ENCODE measurements at regions not wholly inside any gene's neighbourhood (a gene's known extent, or its start where the extent isn't known, plus 50 kb on each side); places are given as distances from the start of the nearest gene placed in this dataset.
"Not testable (repeated sequence)": the region's sequence is repeated elsewhere in the genome, so short reads cannot be mapped to it uniquely, and the experiment has no call there.

DNA sequence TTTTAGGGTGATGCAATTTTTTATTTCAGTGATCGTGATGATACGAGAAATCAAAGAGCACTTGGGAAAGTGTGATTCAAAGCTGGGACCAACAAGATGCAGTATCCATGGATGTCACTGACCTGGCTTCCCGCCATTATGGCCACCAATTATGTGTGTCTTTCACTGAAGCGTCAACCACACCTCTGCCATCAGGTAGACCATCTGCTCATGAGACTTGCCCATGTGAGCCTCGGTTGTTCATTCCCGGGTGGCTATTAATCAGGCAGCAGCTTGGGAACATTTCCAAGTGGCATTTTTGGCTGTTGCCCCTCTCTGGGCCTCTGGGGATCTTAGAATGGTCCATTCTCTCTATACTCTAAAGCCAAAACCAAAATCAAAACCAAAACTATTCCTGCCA lies 436.0 kb upstream of the ADAMTSL1 start:
- DNase-seq = no peak

- no peak for DNase-seq
These were observed 433.6 kb upstream of the ADAMTSL1 start for GRCh38 chr9:18040327-18040726.

DNA sequence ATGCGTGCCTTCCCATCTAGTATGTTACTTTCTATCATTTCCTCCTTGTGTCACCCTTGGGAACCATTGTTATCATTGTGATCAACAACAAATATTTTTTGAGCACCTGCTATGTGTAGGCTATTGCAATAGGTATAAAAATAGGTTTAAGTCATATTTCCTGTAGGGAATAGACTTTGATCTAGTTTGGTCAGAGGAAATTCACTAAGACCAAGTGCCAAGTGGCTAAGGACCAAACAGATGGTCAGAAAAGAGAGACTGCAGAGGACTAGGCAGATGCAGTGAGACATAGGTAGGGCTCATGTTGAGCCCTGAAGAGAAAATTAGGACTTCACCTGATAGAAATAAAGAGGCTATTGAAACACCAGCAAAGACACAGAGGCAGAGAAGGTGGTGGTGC lies 430.0 kb upstream of the ADAMTSL1 start:
- DNase-seq = no peak

DNA sequence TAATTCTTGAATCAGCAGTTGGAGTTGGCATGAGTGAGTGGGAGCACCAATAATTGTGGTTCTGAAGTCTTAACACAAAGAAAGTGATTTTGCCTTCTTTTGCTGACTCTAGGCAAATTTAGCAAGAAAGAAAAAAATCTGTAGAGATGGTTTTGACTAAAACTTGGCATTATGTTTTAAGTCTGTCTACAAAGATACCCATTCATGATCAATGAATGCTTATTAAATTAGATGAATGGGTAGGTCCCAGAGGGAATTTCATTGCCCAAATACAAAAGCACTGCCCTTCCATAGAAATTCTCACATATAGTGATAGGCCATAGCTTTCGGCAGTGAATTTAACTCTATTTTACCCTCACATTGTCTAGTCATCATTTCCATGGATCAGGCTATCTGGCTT lies 428.6 kb upstream of the ADAMTSL1 start:
- DNase-seq = no peak

- no peak for DNase-seq
These were observed 427.9 kb upstream of the ADAMTSL1 start for GRCh38 chr9:18046068-18046467.

DNA sequence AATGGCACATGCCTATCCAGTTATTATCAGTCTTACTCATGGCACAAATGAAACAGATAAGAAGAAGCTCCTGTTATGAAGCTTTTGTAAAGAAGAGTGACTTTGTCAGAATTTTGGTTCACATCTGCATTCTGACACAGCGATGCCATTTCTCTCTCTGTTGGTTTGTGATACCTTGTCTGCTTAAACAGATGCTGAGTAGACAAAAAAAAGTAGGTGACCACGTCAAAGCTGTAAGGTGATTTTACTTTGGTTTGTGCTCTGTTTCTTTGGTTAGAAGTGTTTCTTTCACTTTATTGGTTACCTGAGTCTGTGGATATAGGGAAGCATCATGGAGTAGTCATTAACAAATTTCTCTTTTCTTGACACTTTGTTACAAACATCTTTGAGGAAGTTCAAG lies 422.3 kb upstream of the ADAMTSL1 start:
- no peak for DNase-seq

- DNase-seq = no peak
These were observed 421.9 kb upstream of the ADAMTSL1 start for GRCh38 chr9:18052060-18052459.

DNA sequence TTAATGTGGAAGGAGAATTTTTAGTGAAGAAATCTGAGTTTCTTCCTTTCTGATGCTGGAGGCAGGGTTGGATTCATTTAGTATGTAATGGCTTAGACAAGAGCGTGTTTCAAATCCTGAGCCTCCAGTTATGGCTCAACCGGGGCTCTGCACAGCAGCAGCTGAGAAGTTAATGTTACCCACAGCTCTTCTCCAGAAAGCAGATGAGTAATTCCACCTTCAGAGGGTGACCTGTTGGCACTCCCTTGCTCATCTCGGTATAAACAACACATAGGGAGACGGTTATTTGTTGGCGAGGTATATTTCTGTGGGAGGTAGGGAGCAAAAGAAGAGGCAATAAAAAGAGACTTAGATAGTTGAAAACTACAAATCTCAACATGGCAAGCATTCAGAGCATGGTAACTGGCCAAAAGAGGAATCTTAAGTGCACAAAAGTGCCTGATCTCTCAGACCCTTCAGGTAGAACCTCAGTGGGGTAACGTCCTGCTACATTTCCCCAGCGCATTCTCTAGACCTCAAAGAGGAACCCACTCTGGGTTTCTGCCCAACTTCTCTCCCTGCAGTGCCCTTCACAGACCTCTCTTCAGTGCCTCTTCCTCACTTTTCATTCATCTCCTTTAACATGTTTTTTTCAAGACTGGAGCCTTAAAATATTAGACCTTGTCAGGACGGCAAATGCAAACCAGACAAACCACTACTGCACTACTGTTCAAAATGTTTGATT lies 417.5 kb upstream of the ADAMTSL1 start:
- no peak for DNase-seq

- no peak for DNase-seq
These were observed 417.0 kb upstream of the ADAMTSL1 start for GRCh38 chr9:18056993-18057369.

DNA sequence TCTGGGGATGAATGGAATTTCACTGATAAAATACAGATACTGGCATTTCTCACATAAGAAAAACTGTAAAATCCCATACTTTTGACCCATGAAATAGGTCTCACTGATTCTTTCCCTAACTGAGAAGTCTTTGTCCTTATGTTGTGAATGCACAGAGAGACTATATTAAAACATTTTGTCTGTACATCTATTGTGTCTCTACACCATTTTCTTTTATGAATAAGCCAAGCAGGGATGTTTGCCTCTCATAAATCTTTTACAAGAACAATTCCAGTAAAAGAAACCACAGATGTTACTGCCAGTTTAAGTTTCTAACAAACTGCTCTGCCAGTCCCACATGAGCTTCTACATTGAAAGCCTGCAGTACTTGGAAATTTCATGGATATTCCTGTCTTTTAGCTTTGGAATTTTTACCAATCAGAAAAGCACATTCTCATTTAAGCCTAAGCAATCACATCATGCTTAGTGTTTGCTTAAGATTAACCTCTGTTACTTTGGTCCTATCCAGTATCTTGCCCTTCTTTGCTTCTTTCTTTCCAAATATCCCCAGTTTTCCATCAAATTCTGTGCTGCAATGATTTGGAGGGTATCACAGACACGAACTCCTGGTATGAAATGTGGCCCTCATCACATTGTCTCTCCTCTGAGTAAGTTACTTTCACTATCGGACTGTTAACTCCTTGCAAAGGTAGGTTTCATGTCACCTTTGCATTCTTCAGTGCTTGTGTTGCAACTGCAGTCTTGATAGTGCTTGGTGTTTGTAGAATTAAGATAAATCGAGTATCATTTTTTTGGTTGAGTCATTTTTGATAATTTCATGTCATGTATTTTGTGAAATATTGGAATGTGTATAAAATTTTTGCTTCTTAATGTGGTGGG lies 415.1 kb upstream of the ADAMTSL1 start:
- DNase-seq = no peak

DNA sequence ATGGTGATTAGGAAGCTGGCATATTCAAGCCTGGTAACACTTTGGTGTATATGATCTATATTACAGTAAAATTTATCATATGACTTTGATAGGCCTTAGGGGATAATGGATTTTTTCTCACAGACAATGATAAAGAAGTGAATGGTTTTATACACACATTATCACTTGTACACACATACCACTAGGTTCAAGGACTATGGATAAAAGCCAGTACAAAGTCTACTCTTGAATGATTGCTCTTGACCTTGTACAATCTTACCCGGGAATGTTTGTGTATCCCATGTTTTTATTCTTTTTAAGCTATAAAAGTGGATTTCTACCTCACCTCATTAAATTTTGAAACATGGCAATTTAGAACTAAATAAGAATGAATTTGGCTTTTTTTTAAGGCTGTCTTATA lies 414.5 kb upstream of the ADAMTSL1 start:
- DNase-seq = no peak

- no peak for DNase-seq
These were observed 413.6 kb upstream of the ADAMTSL1 start for GRCh38 chr9:18060269-18060934.

DNA sequence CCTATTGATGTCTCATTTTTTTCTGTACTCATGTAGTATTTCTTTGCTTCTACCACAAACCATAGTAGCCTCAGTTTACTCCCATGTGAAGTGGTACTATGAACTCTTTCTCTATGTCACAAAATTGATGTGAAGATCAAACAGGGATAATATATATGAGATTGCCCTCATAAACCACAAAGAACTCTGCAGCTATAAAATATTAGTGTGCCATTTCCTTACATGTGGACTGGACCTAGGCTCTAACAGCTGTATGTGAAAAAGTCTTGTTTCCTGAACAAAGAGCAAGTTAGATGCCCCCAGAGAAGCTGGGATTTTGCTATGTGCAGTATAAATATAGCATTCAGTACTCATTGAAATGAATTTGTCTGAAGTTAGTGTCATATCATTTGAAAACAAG lies 412.6 kb upstream of the ADAMTSL1 start:
- no peak for DNase-seq

- no peak for DNase-seq
These were observed 412.1 kb upstream of the ADAMTSL1 start for GRCh38 chr9:18061856-18062255.

GRCh38 chr9:18063856-18064390 lies 410.0 kb upstream of the ADAMTSL1 start:
- no peak for DNase-seq

- not testable (repeated sequence) for DNase-seq
These were observed 407.3 kb upstream of the ADAMTSL1 start for GRCh38 chr9:18066608-18067007.

DNA sequence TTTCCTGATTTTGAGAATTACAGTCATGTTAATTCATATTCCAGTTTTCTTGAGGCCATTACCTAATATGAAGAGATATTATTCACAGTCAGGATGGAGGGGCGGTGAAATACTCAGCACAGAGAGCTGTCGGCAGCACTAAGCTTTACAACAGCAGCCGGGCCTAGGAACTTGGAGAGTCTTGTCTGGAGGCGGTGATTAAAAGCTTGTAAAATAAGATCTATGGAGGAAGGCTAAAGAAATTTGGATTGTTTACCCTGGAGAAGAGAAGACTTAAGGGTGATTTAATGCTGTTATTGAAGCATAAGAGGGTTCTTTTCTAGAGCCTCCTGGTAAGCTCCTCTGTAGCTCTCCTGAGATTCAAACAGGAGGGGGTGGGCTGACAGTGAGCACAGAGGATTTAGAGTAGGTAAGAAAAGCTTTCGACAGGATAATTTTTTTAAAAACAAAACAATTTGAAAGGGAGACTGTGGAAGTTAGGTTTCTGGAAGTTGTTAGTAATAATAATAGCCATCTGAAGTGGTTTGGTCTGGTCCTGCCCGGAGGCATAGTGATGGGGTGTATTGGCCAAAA lies 406.3 kb upstream of the ADAMTSL1 start:
- DNase-seq = no peak

DNA sequence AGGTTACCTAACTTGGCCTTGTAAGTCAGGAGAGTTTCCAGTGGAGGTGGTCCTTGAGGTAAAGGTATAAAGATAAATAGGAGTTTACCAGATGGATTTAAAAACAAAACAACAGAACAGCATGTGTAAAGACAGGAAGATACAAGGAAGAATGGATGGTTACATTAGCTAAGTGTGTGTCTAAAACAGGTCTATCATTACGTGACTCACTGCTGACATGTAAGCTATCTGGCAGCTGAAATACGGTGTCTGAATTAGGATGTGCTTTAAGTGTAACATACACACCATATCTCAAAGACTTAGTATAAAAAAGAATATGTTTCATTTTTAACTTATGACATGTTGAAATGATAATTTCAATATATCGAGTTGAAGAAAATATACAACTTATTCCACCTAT lies 405.1 kb upstream of the ADAMTSL1 start:
- DNase-seq = no peak

GRCh38 chr9:18071651-18072060 lies 402.3 kb upstream of the ADAMTSL1 start:
- DNase-seq = no peak

GRCh38 chr9:18073002-18073401 lies 401.0 kb upstream of the ADAMTSL1 start:
- no peak for DNase-seq

GRCh38 chr9:18074041-18074440 lies 399.9 kb upstream of the ADAMTSL1 start:
- DNase-seq = no peak

DNA sequence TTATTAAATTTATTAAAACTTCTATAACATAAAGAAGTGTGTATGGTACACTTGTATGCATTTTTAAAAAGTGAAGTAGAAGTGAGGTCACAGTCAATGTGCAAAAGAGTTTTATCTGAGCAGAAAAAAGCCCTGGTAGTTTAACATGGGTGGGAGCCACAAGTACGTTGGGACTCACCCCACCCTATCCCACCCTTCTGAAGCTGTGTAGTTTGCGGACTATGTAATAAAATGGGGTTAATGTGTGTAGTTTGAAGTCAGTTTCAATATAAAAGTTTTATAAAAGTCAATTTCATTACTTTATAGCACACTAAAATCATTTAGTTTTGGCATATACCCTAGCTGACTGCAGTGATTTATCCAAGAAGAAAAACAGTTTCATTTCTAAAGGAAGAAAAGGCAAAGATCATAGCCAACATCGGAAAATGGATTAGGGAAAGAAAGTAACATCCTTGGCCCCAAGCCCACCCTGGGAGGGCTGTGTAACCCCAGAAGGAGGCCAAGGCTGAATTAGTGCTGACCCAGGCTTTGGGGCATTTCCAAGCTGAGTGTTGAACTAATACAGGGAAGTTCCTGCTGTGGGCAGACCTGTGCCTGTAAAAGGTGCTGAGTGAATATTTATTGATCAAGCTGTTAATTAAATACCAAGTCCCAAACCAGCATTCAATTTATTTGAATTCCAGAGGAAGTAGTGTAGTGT lies 398.6 kb upstream of the ADAMTSL1 start:
- no peak for DNase-seq
